IPS-20b (cell line): ENCODE measurements at regions not wholly inside any gene's neighbourhood (a gene's known extent, or its start where the extent isn't known, plus 50 kb on each side); places are given as distances from the start of the nearest gene placed in this dataset.

Source experiments
- H3K27ac ChIP-seq: one replicate; pipeline ENCODE4 v1.5.1; 2013; ENCODE audit warnings: low read length
- H3K27me3 ChIP-seq: 2 replicates; pipeline ENCODE4 v1.6.1; 2013; ENCODE audit warnings: mild to moderate bottlenecking, low read length, inconsistent platforms; ENCODE audit not compliant: insufficient read depth
- H3K36me3 ChIP-seq: 2 replicates; pipeline ENCODE4 v1.6.1; 2013; ENCODE audit warnings: low read depth, mild to moderate bottlenecking, inconsistent platforms, low read length, moderate library complexity; ENCODE audit not compliant: insufficient read depth
- H3K4me1 ChIP-seq: 2 replicates; pipeline ENCODE4 v1.6.1; 2013; ENCODE audit warnings: mild to moderate bottlenecking, control low read depth, inconsistent platforms, low read length, moderate library complexity; ENCODE audit not compliant: insufficient read depth
- H3K4me3 ChIP-seq: 2 replicates; pipeline ENCODE4 v1.5.1; 2013; ENCODE audit warnings: mild to moderate bottlenecking, low read length, inconsistent platforms
- H3K9ac ChIP-seq: 2 replicates; pipeline ENCODE4 v1.6.1; 2013; ENCODE audit warnings: low read depth, mild to moderate bottlenecking, inconsistent platforms, low read length, moderate library complexity
- H3K9me3 ChIP-seq: 2 replicates; pipeline ENCODE4 v1.6.1; 2013; ENCODE audit warnings: mild to moderate bottlenecking, low read depth, low read length, inconsistent platforms; ENCODE audit not compliant: insufficient read depth

GRCh38 chr2:22626621-22627020, 758.4 kb upstream of the KLHL29 start:
- Histone ChIP-seq H3K9me3 (no peaks in the 10 kb centered on the region), H3K27me3 (no peaks in the 10 kb centered on the region), H3K9ac (no peak overlapping the region), H3K36me3 (no peaks in the 10 kb centered on the region), H3K4me3 (no peak overlapping the region), H3K27ac (no peak overlapping the region), H3K4me1 (peaks cover 4% of the 10 kb centered on the region; the same call in 1 of the 2 replicates)

GRCh38 chr2:22628221-22628620, 756.8 kb upstream of the KLHL29 start:
- H3K9me3 ChIP-seq = no peaks in the 10 kb centered on the region
- no peak overlapping the region for H3K27ac ChIP-seq
- no peaks in the 10 kb centered on the region for H3K27me3 ChIP-seq
- H3K36me3 ChIP-seq = no peaks in the 10 kb centered on the region
- no peak overlapping the region for H3K4me3 ChIP-seq
- H3K9ac ChIP-seq = no peak overlapping the region
- no peaks in the 10 kb centered on the region for H3K4me1 ChIP-seq

GRCh38 chr2:22628906-22629305, 756.1 kb upstream of the KLHL29 start:
- Histone ChIP-seq H3K27me3 (no peaks in the 10 kb centered on the region), H3K36me3 (no peaks in the 10 kb centered on the region), H3K9ac (no peak overlapping the region), H3K4me1 (no peaks in the 10 kb centered on the region), H3K27ac (no peak overlapping the region), H3K4me3 (no peak overlapping the region), H3K9me3 (no peaks in the 10 kb centered on the region)

DNA sequence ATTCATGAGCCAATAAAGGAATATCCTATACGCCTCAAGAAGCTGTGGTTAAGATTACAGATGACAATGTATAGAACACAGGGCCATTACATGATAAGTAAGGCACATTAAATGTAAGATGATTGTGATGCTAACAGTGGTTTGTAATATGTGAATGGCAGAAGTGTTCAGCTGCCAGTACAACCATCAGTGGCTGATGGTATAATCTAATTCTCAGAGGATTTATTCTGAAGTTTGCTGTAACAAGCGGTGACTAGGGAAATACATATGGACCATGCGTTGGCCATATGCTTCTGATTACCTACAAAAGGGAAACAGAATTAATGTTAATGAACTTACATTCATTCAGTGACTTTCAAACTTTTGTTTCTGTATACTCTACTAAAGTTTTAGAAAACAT, 750.8 kb upstream of the KLHL29 start:
- no peak overlapping the region for H3K9ac ChIP-seq
- H3K27ac ChIP-seq = no peak overlapping the region
- no peaks in the 10 kb centered on the region for H3K36me3 ChIP-seq
- no peaks in the 10 kb centered on the region for H3K9me3 ChIP-seq
- H3K27me3 ChIP-seq = no peaks in the 10 kb centered on the region
- no peaks in the 10 kb centered on the region for H3K4me1 ChIP-seq
- H3K4me3 ChIP-seq = no peak overlapping the region

DNA sequence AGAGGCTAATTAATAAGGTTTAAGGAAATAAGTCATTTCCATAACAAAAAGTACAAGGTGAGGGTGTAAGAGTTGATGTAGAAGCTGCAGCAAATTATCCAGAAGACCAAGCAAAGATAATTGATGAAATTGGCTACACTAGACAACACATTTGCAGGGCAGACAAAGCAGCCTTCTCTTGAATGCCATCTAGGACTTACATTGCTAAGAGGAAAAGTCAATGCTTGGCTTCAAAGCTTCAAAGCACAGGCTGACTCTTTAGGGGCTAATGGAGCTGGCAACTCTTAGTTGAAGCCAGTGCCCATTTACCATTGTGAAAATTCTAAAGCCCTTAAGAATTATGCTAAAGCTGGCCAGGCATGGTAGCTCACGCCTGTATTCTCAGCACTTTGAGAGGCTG, 728.6 kb upstream of the KLHL29 start:
- no peak overlapping the region for H3K27ac ChIP-seq
- no peak overlapping the region for H3K4me3 ChIP-seq
- no peaks in the 10 kb centered on the region for H3K36me3 ChIP-seq
- H3K27me3 ChIP-seq = no peaks in the 10 kb centered on the region
- no peaks in the 10 kb centered on the region for H3K4me1 ChIP-seq
- no peaks in the 10 kb centered on the region for H3K9me3 ChIP-seq
- H3K9ac ChIP-seq = no peak overlapping the region

- H3K9me3 ChIP-seq = no peaks in the 10 kb centered on the region
- H3K27me3 ChIP-seq = no peaks in the 10 kb centered on the region
- H3K9ac ChIP-seq = no peak overlapping the region
- no peaks in the 10 kb centered on the region for H3K4me1 ChIP-seq
- no peak overlapping the region for H3K27ac ChIP-seq
- H3K4me3 ChIP-seq = no peak overlapping the region
- no peaks in the 10 kb centered on the region for H3K36me3 ChIP-seq
Measured at GRCh38 chr2:22673529-22673928, 711.5 kb upstream of the KLHL29 start.

DNA sequence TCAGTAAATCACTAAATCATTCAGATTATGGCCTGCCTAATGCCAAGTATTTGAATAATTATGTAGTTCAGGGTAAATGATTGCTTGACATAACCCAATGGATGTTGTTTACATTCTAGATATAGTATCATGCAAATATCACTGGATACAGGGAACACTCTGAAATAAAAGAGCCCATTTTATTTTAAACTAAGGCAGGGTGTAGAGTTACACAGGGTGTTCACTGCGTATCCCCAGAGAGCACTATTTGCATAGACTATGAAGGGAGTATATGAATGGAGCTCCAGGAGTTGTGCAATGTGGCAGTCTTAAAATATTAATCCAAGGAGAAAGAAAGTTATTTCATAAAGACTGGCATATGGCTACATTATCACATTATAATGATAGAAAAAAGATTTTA, 701.1 kb upstream of the KLHL29 start:
- Histone ChIP-seq H3K27me3 (no peaks in the 10 kb centered on the region), H3K4me1 (no peaks in the 10 kb centered on the region; the same call in 1 of the 2 replicates), H3K27ac (no peak overlapping the region), H3K9ac (no peak overlapping the region), H3K36me3 (no peaks in the 10 kb centered on the region), H3K9me3 (no peaks in the 10 kb centered on the region), H3K4me3 (no peak overlapping the region)

DNA sequence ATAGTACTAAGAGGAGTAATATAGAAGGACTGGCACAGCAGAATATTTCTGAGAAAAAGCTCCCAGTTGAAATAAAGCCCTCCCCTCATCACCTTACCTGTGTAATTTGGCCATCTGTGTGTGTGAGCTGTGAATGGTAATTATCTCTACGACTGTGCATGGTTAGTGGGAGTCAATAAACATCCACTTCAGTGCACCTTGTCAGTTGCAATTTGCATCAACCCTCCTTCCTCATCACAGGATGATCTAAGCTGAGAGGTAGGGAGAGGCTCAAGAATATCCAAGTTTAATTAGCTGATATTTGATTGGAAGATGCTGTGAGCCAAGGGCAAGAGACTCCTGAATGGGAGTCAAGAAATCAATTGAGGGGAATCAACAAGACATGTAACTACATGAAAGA, 694.9 kb upstream of the KLHL29 start:
- Histone ChIP-seq H3K4me1 (peaks cover 7% of the 10 kb centered on the region), H3K27ac (no peak overlapping the region), H3K4me3 (no peak overlapping the region), H3K9me3 (no peaks in the 10 kb centered on the region), H3K36me3 (no peaks in the 10 kb centered on the region), H3K27me3 (no peaks in the 10 kb centered on the region), H3K9ac (no peak overlapping the region)

GRCh38 chr2:22691666-22692065, 693.3 kb upstream of the KLHL29 start:
- H3K27me3 ChIP-seq = no peaks in the 10 kb centered on the region

DNA sequence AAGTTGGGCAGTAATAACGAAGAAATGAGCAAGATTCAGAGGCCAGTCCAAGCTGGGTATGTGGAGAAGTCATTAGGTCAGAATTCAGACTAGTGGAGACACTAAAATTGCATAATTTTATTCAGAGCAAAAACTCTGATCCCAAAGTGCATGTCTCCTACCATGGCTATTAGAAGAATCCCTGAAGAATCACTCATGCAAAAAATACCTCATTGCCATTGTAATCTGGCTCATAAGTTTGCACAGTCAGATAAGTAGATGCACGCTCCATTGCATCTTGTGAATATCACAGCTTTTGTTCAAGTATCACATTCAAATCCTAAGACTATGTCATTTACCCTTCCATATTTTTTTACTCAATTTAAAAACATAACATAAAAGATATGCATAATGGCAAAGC, 692.2 kb upstream of the KLHL29 start:
- Histone ChIP-seq H3K4me1 (peaks cover 14% of the 10 kb centered on the region), H3K27ac (no peak overlapping the region), H3K9me3 (no peaks in the 10 kb centered on the region), H3K27me3 (no peaks in the 10 kb centered on the region), H3K4me3 (no peak overlapping the region), H3K36me3 (no peaks in the 10 kb centered on the region), H3K9ac (no peak overlapping the region)

More at GRCh38 chr2:22691666-22692065, 693.3 kb upstream of the KLHL29 start:
- Histone ChIP-seq H3K4me1 (peaks cover 14% of the 10 kb centered on the region), H3K27ac (no peak overlapping the region), H3K9me3 (no peaks in the 10 kb centered on the region), H3K36me3 (no peaks in the 10 kb centered on the region), H3K4me3 (no peak overlapping the region), H3K9ac (no peak overlapping the region)

DNA sequence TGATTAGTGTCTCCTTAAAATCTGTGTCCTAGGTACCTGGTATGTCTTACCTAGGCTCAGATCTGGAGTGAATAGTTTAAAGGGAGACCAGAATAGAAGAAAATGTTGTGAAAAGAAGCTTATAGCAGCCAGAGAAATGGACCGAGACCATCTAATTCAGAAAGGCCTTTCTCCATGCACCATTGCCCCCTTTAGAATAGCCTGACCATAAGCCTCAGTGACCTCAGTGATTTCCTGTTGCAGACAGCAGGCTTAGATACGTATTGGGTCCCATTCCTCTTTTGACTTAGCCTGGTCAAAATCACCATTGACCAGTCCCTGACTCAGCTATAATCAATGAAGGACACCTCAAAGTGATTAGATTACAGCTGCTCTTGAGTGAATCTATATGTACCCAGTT, 690.7 kb upstream of the KLHL29 start:
- H3K27me3 ChIP-seq = no peaks in the 10 kb centered on the region
- H3K27ac ChIP-seq = no peak overlapping the region
- H3K9me3 ChIP-seq = no peaks in the 10 kb centered on the region
- no peaks in the 10 kb centered on the region for H3K36me3 ChIP-seq
- peak overlapping the region; percentile 29; the same call in 1 of the 2 replicates for H3K4me3 ChIP-seq
- H3K4me1 ChIP-seq = peaks cover 14% of the 10 kb centered on the region
- H3K9ac ChIP-seq = no peak overlapping the region

GRCh38 chr2:22694856-22695255, 690.1 kb upstream of the KLHL29 start:
- no peak overlapping the region for H3K27ac ChIP-seq
- no peaks in the 10 kb centered on the region for H3K27me3 ChIP-seq
- no peaks in the 10 kb centered on the region for H3K9me3 ChIP-seq
- peaks cover 14% of the 10 kb centered on the region for H3K4me1 ChIP-seq
- H3K36me3 ChIP-seq = no peaks in the 10 kb centered on the region
- peak overlapping the region; percentile 29; the same call in 1 of the 2 replicates for H3K4me3 ChIP-seq
- H3K9ac ChIP-seq = no peak overlapping the region
